ENCODE measurements at regions not wholly inside any gene's neighbourhood (a gene's known extent, or its start where the extent isn't known, plus 50 kb on each side); places are given as distances from the start of the nearest gene placed in this dataset.

DNA sequence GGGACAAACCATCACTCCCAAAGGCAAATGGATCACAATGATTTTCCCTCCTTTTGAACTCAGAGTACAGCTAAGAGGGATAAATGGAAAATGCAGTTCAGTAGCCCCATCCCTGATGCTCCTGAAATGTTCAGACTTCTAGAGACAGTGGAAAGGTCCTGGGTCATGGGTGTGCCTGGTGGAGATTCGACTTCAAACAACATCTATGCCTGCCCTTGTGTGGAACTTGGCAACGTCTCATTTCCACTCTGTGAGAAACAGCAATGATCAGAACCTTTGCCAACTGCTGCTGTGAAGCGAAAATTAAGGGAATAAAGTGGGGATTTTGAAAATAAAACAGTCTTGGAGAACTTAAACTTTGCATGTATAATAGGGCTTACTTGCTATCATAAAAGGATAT lies 778.1 kb downstream of the SEMA5A start:
- no peaks in the 10 kb centered on the region for H3K9me3 ChIP-seq (ENCODE audit: low read length)
- no peaks in the 10 kb centered on the region for H3K36me3 ChIP-seq (ENCODE audit: insufficient read depth, low read length)
- DNase-seq (ENCODE audit: low spot score): no peak
- no peak overlapping the region for H3K27ac ChIP-seq (ENCODE audit: low read depth, low read length, poor library complexity, severe bottlenecking)
- TF ChIP-seq, protein P1, sequence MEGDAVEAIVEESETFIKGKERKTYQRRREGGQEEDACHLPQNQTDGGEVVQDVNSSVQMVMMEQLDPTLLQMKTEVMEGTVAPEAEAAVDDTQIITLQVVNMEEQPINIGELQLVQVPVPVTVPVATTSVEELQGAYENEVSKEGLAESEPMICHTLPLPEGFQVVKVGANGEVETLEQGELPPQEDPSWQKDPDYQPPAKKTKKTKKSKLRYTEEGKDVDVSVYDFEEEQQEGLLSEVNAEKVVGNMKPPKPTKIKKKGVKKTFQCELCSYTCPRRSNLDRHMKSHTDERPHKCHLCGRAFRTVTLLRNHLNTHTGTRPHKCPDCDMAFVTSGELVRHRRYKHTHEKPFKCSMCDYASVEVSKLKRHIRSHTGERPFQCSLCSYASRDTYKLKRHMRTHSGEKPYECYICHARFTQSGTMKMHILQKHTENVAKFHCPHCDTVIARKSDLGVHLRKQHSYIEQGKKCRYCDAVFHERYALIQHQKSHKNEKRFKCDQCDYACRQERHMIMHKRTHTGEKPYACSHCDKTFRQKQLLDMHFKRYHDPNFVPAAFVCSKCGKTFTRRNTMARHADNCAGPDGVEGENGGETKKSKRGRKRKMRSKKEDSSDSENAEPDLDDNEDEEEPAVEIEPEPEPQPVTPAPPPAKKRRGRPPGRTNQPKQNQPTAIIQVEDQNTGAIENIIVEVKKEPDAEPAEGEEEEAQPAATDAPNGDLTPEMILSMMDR (conservative IDR thresholded peaks at IDR 0.05; ENCODE audit: low read length): no peak
- BruUV-seq (replicated peaks): no TSS peak
- no peaks in the 10 kb centered on the region for H3K4me1 ChIP-seq (ENCODE audit: insufficient read depth, low read length, poor library complexity, severe bottlenecking)
- intact Hi-C loops (cut with micrococcal nuclease; ENCODE audit: unreplicated experiment): no loop called here
- ChIA-PET POLR2A (interaction anchor here (0.6 kb wide), 2 partner anchors 212 to 1526 kb away, joined by 3 read pairs; no protein-coding TSS in a partner anchor), CTCF (ENCODE audit: unreplicated experiment) (no interaction called here)
- no peak overlapping the region for H3K4me2 ChIP-seq (ENCODE audit: low read length)
- no peaks in the 10 kb centered on the region for H3K79me2 ChIP-seq (ENCODE audit: insufficient read depth, low read depth, low read length)
- no peak overlapping the region for H3K4me3 ChIP-seq (ENCODE audit: low read depth, low read length, poor library complexity, severe bottlenecking)
- no peaks in the 10 kb centered on the region for H4K20me1 ChIP-seq (ENCODE audit: insufficient read depth, low read length)
- no peak overlapping the region for H2AFZ ChIP-seq (ENCODE audit: low read length)
- no peaks in the 10 kb centered on the region for H3K9me2 ChIP-seq (ENCODE audit: insufficient read depth, low read length)

GRCh38 chr5:8769631-8770030 lies 776.2 kb downstream of the SEMA5A start:
- H3K4me2 ChIP-seq (ENCODE audit: low read length): no peak overlapping the region
- no peaks in the 10 kb centered on the region for H4K20me1 ChIP-seq (ENCODE audit: insufficient read depth, low read length)
- H2AFZ ChIP-seq (ENCODE audit: low read length): no peak overlapping the region
- no peaks in the 10 kb centered on the region for H3K4me1 ChIP-seq (ENCODE audit: insufficient read depth, low read length, poor library complexity, severe bottlenecking)
- no peaks in the 10 kb centered on the region for H3K9me2 ChIP-seq (ENCODE audit: insufficient read depth, low read length)
- H3K9me3 ChIP-seq (ENCODE audit: low read length): no peaks in the 10 kb centered on the region
- CTCF ChIA-PET (ENCODE audit: unreplicated experiment): no interaction called here
- no TSS peak for BruUV-seq (replicated peaks)
- intact Hi-C loops (cut with micrococcal nuclease; ENCODE audit: unreplicated experiment): no loop called here
- no peak overlapping the region for H3K4me3 ChIP-seq (ENCODE audit: low read depth, low read length, poor library complexity, severe bottlenecking)
- POLR2A ChIA-PET: no interaction called here
- no peak for DNase-seq (ENCODE audit: low spot score)
- no peak overlapping the region for H3K27ac ChIP-seq (ENCODE audit: low read depth, low read length, poor library complexity, severe bottlenecking)
- TF ChIP-seq, protein P1 (conservative IDR thresholded peaks at IDR 0.05; ENCODE audit: low read length): no peak
- TF ChIP-seq EZH2phosphoT487 (IDR thresholded peaks at IDR 0.05; ENCODE audit: borderline replicate concordance, low read depth, low read length): no peak
- H3K79me2 ChIP-seq (ENCODE audit: insufficient read depth, low read depth, low read length): no peaks in the 10 kb centered on the region
- H3K36me3 ChIP-seq (ENCODE audit: insufficient read depth, low read length): no peaks in the 10 kb centered on the region

DNA sequence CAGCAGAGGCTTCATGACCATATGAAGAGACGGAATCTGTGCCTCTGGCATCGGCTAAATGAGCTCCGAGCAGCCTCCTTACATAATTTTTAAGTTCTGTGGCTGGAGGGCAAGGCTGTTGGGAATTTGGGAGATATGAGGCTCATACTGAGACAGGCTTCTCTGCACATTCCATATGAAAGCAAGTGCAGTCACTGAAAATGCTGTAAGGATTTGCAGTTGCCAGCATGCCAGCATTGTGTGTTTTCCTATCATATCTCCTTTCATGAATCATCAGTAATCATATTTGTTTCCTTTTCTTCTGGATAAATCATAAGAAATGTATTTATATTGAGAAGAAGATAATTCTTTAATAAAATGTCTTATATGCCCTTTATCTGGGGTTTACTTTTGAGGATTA lies 775.4 kb downstream of the SEMA5A start:
- no peak overlapping the region for H3K4me3 ChIP-seq (ENCODE audit: low read depth, low read length, poor library complexity, severe bottlenecking)
- intact Hi-C loops (cut with micrococcal nuclease; ENCODE audit: unreplicated experiment): no loop called here
- BruUV-seq (replicated peaks): no TSS peak
- no peaks in the 10 kb centered on the region for H3K4me1 ChIP-seq (ENCODE audit: insufficient read depth, low read length, poor library complexity, severe bottlenecking)
- H3K4me2 ChIP-seq (ENCODE audit: low read length): no peak overlapping the region
- H3K9me3 ChIP-seq (ENCODE audit: low read length): no peaks in the 10 kb centered on the region
- H4K20me1 ChIP-seq (ENCODE audit: insufficient read depth, low read length): no peaks in the 10 kb centered on the region
- no peak overlapping the region for H2AFZ ChIP-seq (ENCODE audit: low read length)
- H3K27ac ChIP-seq (ENCODE audit: low read depth, low read length, poor library complexity, severe bottlenecking): no peak overlapping the region
- POLR2A ChIA-PET: no interaction called here
- no peak for DNase-seq (ENCODE audit: low spot score)
- no peaks in the 10 kb centered on the region for H3K36me3 ChIP-seq (ENCODE audit: insufficient read depth, low read length)
- TF ChIP-seq, protein P1 (conservative IDR thresholded peaks at IDR 0.05; ENCODE audit: low read length): no peak
- CTCF ChIA-PET (ENCODE audit: unreplicated experiment): no interaction called here
- no peaks in the 10 kb centered on the region for H3K79me2 ChIP-seq (ENCODE audit: insufficient read depth, low read depth, low read length)
- no peaks in the 10 kb centered on the region for H3K9me2 ChIP-seq (ENCODE audit: insufficient read depth, low read length)
